ENCODE measurements at regions not wholly inside any gene's neighbourhood (a gene's known extent, or its start where the extent isn't known, plus 50 kb on each side); places are given as distances from the start of the nearest gene placed in this dataset.

GRCh38 chr16:13803974-13804373, 116.0 kb upstream of the ERCC4 start:
- H2AFZ ChIP-seq (ENCODE audit: low read length): no peak overlapping the region
- WGBS (ENCODE audit: extremely low coverage, insufficient read length, low lambda C conversion rate): no CpG with 5 or more reads among the region's 3 CpGs
- no peak overlapping the region for H2BK120ac ChIP-seq (ENCODE audit: low read depth, low read length, poor library complexity, severe bottlenecking)
- H3K4me2 ChIP-seq (ENCODE audit: insufficient read depth, insufficient read length, low read length): no peak overlapping the region
- H3K27me3 Mint-ChIP-seq (ENCODE audit: low read depth): peaks cover 4% of the 10 kb centered on the region
- no peak overlapping the region for H4K8ac ChIP-seq (replicated peaks; ENCODE audit: insufficient read length, low read depth, low read length)
- no peak overlapping the region for H3K23ac ChIP-seq (ENCODE audit: insufficient read length, low read depth, low read length)
- no peak overlapping the region for H3T11ph ChIP-seq (ENCODE audit: low read length)
- no peak overlapping the region for H3K9ac ChIP-seq (ENCODE audit: extremely low read depth, insufficient read length, low read length)
- H4K20me1 ChIP-seq (ENCODE audit: control insufficient read depth, insufficient read depth, insufficient read length): no peaks in the 10 kb centered on the region
- no peak overlapping the region for H2BK15ac ChIP-seq (ENCODE audit: low read depth, low read length)
- H3K4me3 Mint-ChIP-seq: no peak overlapping the region
- H3K27me3 ChIP-seq (ENCODE audit: insufficient read depth, low read length): no peaks in the 10 kb centered on the region
- no peaks in the 10 kb centered on the region for H3K23me2 ChIP-seq (ENCODE audit: insufficient read length, low read depth, low read length, poor library complexity, severe bottlenecking)
- H3K4me1 ChIP-seq (ENCODE audit: insufficient read depth, low read length): no peaks in the 10 kb centered on the region
- H3K27ac ChIP-seq (ENCODE audit: insufficient read length, low read depth, low read length): no peak overlapping the region
- no peak overlapping the region for H3K4ac ChIP-seq (ENCODE audit: low read depth, low read length)
- H3K18ac ChIP-seq (ENCODE audit: insufficient read length, low read depth, low read length): no peak overlapping the region
- H3K4me1 Mint-ChIP-seq: peaks cover 0 to 3% of the 10 kb centered on the region in 2 experiments; a peak in 1 of 4 replicates
- no peaks in the 10 kb centered on the region for H3K79me1 ChIP-seq (ENCODE audit: insufficient read depth, low read depth, low read length, poor library complexity, severe bottlenecking)
- H3K36me3 Mint-ChIP-seq (ENCODE audit: insufficient read depth in 1 of 3, low read depth in 3 of 3): no peaks in the 10 kb centered on the region
- no peak overlapping the region for H2BK5ac ChIP-seq (ENCODE audit: insufficient read length, low read length)
- TF ChIP-seq CTCF (conservative IDR thresholded peaks at IDR 0.05): no peak
- H4K91ac ChIP-seq (ENCODE audit: insufficient read length, low read depth, low read length): no peak overlapping the region
- no peak overlapping the region for H2BK20ac ChIP-seq (ENCODE audit: low read depth, low read length, poor library complexity, severe bottlenecking)
- no peak overlapping the region for H4K5ac ChIP-seq (ENCODE audit: insufficient read length, low read depth, low read length)
- H3K27ac Mint-ChIP-seq: no peak overlapping the region
- H3K79me2 ChIP-seq (ENCODE audit: insufficient read depth, low read length): no peaks in the 10 kb centered on the region
- DNase-seq: no peak
- H3K14ac ChIP-seq (ENCODE audit: insufficient read depth, low read length): no peak overlapping the region
- H3K9me3 Mint-ChIP-seq: peaks cover 0 to 2% of the 10 kb centered on the region in 2 experiments; a peak in 1 of 5 replicates
- H2BK12ac ChIP-seq (ENCODE audit: insufficient read length, low read depth, low read length): no peak overlapping the region
- H2AK5ac ChIP-seq (ENCODE audit: insufficient read length, low read length): no peak overlapping the region
- no peak overlapping the region for H3K56ac ChIP-seq (ENCODE audit: insufficient read length, low read depth, low read length)
- H3K9me3 ChIP-seq (ENCODE audit: control insufficient read depth, low read depth, low read length): no peaks in the 10 kb centered on the region
